ENCODE measurements at regions not wholly inside any gene's neighbourhood (a gene's known extent, or its start where the extent isn't known, plus 50 kb on each side); places are given as distances from the start of the nearest gene placed in this dataset.

DNA sequence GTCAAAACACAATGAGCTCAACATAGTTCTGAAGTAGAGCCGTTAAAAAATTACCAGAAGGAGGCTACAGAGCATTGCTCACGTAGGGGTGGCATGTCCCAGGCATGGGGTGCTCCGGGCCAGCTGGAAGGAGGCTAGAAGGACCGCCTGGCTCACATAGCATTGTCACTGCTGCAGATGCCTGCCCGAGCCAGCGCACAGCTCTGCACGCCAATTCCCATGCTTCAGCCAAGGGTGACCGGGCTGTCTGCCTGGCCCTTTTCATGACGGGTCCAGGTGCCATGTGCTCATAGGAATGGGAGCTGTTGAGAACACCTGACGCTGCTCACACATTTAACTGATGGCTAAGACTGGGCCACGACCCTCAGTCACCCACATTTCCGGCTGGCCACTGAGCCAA, 228.9 kb upstream of the FOXF1 start:
- no peak for DNase-seq

DNA sequence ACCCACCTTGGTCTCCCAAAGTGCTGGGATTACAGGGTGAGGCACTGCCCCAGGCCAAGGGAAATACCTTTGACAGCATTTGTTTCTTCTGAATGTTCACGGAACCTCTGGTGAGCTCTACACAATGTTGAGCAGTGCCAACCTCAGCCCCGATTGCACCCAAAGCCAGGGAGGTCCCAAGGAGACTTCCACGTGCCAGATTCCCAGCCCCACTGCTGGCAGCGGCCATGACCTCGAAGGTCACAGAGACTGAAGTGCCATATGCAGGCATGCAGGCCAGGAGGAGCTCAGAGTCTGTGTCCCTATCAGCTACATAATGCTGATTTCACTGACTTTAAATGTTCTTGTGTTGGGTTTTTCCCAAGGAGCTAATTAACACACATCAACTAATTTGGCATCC, 226.4 kb upstream of the FOXF1 start:
- no peak for DNase-seq

DNA sequence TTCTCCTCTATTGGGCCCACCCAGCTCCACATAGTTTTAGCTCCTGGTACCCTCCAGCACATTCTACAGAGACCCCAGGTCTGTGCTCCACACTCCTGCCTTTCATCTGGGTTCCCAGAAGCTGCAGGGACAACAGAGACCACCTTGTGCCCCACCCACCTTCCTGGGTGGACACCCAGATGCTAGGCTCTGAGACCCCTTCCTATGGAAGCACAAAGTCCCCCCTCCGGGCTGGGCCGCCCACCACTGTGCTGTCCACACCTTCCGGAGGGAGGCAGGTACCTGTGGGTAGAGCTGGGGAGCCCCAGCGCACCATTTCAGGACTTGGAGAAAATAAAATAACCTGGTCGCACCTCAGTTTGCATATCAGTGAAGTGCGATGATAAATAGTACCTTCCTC, 224.9 kb upstream of the FOXF1 start:
- no peak for DNase-seq

DNA sequence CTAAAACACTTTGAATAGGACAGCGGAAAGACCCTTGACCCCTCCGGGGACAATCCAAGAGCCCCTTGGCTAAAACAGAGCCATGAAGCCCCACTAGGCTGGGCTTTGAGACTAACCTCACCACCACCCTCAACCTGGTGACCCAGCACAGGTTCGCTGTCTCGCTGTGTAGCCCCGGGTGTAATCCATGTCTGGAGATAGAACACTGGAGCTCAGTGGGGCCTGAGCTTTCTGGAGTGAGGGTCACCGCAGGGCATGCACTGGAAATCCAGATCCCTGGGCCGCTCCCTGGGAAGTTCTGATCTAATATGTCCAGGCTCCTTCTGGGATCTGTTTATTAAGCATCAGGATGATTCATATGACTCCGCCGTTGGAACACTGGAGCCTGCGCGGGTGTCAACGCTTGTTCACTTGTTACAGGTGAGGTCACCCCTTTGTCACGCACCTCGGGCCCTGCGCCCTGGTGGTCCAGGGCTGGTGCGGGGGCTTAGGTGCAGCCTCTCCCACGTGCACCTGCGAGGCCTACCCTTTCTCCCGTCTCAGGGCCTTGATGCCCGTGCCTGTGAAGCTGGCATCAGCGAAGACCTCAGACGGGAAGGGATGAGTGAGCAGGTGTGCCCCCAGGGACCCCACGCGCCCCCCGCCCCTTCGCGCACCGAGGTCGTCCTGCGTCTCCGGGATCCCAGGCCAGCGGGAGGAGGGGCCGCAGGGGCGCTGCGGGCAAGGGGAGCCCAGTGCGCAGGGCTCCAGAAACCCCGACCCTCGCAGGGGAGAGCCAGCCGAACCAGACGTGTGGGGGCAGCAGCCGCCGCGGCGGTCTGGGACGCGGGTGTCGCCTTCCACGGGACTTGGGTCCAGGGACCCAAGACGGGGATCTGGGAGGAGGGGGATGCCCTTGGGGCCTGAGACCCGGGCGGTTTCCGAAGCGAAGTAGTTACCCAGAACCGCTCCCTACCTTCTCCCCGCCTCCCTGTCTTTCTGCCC, 224.1 kb upstream of the FOXF1 start:
- no peak for DNase-seq

DNA sequence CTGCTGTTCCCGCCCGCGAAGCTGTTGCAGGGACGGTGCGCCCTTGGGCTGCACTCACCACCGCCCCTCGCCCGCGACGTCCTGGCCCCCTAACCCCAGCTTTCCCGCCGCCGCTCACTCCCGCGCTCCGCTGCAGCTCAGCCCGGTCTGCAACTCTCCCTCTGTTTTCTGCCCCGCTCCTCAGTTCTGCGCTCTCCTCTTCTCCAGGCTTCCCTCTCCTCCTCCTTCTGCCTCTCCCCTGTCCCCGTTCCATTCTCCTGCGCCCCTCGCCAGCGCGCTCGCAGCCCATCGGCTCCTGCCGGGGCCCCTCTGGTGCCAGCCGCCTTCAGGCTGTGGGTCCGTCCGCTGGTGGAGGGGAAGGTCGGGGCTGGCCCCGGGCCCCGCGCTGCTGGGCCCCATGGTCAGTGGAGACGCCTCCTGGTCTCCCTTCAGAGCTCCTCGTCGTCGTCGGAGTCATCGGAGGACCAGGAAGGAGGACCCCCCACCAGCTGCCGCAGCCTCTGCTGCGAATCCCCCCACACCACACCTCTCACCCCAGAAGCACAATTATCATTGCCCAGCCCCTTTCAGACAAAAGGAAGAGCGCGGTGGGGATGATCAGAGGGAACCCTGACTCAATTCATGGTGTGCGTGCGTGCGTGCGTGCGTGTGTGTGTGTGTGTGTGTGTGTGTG, 223.2 kb upstream of the FOXF1 start:
- DNase-seq: no peak

DNA sequence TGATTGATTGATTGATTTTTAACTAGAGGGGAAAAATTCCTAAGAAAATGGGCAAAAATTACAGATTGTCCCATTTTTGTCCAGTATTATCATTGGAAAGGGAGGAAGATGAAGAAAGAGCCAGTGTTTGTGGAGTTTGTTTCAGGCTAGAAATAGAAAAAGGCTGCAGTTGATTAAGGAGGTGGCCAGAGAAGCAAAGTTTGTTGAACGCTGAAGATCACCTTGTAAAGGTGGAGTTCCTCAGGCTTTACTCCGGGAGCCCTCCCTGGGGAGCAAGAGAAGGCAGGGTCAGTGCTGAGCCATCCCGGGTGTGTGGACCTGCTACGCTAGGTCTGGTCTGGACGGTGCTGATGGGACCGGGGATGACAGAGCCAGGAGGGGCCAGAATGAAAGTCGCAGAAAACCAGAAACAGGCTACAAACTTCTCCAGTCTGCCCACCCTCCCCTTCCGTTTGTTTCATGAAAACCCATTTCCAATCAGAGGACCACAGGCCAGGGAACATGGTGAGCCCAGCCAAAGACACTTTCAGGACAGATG, 222.6 kb upstream of the FOXF1 start:
- no peak for DNase-seq

DNA sequence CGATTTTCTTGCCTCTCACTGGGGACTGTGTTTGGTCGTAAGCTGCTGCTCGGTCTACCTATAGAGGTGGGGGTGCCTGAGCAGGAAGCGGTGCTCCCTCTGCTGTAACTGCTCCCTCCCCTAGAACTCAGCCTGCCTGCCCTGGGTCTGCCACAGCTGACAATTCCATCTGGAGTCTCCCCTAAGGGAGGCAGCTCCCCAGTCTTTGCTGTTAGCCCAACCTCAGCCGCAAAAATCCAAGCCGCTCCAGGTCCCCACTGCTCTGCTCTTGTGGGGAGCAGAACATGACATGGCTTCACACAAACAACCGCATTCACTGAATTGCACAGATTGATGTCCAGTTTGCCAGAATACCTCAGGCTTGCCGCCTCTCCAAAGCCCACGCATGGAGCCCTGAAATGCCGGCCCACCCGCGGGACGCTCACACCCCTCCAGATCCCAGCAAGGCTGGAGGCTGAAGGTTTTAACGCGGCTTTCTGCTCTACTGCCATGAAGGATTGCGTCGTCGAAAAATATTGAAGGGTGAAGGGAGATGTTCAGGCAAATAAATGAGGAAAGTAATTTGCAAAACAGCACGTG, 221.5 kb upstream of the FOXF1 start:
- no peak for DNase-seq

DNA sequence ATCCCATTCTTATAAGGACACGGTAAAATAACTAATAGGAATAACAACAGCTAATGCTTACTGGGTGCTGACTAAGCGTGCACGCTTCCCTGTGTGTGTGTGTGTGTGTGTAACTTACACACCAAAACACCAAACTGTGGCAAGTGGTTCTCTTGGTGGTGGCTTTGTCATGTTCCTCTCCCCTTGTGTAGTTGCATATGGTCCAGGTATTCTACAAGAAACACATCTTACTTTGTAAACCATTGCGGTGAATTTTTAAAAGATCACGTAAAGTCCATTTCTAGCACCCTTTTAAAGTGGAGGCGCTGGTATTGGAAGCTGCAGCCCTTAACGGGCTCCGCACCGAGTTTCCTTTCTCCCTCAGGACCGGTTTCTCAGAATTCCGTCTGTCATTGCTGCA, 221.0 kb upstream of the FOXF1 start:
- no peak for DNase-seq

DNA sequence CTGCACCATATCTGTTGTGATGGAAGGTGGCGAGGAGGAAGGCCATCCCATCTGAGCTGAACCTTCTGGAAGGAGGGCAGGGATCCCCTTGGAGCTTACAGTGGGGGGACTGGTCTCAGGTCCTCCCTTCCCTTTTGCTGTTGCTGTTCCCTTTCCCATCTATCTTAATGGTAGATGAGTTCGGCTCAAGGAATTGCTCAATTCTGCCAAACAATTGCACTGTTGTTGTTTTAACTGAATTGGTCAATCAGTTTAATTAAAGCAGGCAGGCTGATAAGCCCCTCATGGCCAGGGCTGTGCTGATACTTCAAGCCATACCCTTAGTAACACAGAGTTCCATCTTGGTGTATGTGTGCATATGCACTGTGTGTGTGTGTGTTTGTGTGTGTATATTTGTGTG, 220.4 kb upstream of the FOXF1 start:
- DNase-seq: no peak

DNA sequence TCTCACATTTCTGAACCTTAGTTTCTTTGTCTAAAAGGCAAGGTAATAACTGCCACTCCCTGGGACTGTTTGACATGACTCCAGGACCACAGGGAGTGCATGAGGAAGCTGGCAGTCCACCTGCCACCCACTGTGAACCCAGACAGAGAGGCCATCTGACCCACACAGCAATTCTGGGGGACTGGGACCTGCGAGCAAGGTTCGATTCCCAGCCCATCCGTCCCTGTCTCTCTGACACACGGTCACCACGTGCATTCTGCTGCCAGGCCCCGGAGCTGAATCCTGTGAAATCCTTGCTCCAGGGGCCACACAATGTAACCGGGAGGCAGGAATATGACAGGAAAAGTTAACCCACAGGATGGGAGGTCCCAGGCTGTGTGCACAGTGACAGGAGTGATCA, 218.8 kb upstream of the FOXF1 start:
- DNase-seq: no peak

DNA sequence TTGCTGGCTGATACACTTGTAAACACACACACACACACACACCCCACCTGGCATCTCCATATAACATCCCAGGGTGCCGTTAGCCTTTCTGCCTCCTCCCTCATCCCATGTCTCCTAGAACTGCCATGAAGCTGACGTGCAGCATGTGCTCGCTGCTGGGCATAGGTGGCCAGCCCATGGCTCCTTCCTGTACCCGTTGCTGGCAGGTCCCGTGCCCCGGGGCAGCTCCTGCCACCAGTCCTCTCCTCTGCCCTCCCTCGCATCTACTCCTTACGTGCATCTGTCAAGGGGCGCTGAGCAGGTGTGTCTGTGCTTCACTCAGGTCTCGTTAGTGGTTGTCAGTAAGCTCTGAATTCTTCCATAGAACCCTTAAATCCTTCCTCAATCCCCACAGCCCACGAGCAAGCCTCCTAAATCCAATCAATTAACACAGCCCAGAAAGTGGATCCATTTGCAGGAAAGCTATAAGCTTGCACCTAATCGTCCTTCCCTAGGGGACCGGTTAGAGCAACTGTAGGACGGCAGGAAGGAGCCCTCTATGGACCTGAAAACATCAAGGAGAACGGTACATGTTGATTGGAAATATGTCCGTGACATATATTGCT, 218.1 kb upstream of the FOXF1 start:
- no peak for DNase-seq

DNA sequence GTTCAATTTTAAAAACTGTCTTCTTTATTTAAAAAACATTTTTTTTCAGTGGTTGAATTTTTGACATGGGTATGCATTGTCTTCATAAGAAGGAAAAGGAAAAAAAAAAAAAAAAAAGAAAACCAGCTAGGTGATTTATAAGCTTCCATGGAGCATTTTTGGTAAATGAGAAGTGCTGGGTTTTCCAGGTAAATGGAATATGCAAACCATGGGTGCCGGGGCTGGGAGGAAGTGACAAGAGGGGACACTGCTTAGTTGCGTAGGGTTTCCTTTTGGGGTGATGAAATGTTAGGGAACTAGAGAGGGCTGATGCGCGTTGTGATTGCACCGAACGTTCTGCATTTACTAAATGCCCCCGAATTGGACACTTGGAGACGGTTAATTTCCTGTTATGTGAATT, 217.4 kb upstream of the FOXF1 start:
- no peak for DNase-seq

DNA sequence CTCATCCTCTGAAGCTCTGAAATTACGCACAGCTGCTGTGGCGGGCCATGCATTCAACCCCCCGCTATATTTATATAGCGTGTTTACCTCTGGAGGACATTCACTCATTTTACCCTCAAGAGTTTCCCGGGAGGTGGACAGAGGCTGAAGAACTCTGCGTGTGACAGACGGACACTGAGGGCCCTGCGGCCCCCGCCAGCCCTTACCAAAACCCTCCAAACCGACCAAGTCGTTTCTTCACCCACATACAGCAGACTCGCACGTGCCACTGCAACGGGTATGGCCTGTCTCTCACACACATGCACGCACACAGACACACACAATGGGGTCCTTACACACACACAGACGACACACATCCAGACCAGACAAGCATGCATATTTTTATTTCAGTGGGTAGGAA, 216.4 kb upstream of the FOXF1 start:
- DNase-seq: no peak

DNA sequence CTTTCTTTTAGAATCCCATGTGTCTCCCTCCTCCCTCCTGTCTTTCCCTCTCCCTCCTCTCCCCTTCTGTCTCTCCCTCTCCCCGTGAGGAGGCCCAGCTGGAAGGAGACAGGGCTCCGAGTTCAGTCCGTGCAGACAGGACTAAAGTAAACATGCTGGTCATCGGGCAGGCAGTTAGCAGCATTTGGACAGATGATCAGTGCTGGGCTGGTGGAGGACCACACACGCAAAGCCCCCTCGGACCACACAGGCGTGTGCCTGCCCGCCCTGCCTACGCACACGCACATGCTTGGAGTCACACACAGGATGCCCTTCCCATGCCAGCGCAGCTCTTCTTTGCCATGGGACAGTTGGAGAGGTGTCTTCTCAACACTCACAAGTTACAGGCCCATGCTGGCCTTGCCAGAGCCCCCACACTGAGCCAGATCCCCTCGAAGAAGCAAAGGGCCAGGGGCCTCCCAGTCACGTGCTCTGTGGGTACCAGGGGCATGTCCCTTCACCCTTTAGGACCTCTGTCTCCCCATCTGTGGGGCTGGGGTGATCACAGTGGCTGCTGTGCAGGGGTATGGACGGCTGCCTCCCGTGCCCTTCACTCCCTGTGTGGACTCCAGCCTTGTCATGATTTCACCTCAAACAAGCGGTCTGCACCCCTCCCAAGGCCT, 215.7 kb upstream of the FOXF1 start:
- no peak for DNase-seq

DNA sequence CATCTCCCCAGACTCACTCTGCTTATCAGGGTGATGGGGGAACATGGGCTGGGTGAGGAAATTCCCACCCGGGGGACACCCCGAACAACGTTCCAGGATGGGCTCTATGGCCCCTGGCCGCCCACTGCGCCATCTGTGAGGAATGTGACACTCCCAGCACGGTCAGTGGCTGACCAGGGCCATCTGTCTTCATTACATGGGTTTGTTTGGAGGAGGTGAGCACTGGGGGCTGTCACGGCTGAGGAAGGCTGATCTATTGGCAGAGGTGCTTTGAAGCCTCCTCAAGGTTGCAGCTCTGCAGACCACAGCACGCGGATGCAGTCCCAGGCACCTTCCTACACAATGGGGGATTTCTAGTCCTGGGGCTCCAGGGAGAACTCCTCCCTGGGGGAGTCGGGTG, 214.1 kb upstream of the FOXF1 start:
- no peak for DNase-seq

DNA sequence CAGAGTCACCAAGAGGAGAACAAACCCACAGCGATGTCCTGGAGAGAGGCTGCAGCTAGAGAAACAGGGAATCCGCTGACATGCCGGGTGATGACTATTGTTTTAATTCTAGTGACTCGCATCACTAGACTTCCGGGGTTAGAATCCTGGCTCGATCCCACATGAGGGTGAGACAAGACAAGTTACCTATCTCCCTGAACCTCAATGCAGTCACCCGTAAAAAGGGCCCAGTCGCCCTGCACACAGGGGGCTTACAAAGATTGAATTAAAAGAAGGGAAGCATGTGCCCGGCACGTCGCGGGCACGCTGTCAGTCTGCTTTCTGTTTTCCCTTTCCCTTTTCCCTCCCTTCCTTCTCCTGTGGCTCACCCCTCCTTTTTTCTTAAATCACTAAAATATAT, 212.9 kb upstream of the FOXF1 start:
- DNase-seq: no peak

DNA sequence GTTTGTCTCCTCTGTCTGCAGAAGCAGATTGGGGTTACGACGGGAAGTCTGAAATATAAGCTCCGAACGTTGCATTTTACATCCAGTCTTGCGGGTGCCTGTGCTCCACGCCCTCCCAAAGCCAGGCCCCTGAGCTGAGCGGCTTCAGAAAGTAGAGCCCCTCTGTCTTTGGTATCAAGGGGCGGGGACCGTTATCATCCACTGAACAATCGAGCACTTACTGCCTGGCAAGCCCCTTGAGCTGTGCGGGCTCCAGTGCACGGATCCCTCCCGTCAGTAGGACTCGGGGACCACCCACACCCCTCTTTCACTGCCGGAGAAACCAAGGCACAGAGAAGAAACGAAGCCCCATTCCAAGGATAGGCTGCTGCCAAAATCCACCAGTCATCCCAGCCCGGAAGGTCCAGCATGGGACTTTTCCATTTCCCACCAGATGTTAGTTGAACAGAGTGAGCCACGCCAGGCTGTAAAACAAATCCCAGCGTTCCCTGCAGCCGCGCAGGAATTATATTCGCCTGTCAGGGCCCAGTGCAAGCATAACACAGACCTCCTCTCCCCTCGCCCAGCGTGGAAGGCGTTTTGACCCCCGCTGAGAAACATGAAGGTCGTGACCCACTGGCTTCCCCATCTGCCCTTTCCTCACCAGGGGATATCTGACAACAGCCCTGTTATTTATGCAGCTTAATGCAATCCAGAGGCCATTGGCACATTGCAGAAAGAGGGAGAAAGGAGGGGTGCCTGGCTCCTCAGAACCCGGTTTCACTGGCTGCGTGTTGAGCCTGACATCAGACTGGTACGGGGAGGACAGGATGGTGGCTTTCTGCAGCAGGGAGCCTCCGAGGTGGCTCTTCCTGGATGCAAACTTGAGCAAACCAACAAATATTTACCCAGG, 212.2 kb upstream of the FOXF1 start:
- no peak for DNase-seq

DNA sequence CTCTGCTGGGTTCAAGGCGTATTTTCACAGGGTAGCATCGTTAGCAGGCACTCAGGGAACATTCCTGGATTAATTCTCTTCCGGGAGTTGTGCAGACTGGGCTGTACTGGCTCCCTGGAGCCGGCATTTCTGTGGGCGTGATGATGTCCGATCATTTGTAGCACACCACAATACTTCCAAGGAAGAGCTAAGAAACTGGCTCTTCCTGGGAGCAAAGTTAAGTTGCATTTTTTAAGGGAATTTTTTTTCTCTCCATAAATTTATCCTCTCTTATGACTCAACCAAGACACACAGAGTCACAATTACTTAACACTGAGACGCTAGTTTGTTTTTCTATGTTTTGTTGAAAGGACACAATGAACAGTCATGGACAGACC, 211.6 kb upstream of the FOXF1 start:
- DNase-seq: no peak

DNA sequence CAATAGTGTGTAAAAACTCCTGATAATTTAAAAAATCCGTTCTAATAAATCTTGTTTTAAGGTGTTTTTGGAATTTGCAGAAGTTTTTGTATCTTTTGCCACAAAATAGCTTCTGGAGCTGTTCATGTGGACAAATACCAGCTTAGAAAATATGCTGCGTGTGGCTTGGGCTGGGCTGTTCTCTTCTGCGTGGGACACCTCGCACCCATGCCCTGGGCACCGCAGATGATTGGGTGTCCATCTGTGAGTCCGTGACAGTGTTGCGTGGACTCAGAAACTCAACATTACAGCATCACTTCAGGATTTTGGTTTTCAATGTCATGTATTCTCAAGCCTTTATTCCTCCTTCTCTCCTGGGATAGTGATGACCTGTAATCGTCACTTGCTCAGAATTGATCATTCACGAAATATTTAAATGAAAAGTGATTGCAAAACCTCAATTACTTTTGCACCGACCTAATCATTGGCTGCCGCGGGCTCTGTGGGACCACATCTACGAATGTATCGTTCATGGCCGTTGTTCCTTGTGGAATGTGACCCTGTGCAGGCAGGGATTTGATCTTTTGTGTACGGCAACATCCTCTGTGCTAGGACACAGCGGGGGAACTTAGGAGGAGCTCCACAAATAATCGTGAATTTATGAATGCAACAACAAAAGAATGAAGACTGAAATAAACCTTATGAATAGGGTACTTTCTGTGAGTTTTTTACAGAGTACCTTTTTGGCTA, 210.3 kb upstream of the FOXF1 start:
- DNase-seq: no peak

DNA sequence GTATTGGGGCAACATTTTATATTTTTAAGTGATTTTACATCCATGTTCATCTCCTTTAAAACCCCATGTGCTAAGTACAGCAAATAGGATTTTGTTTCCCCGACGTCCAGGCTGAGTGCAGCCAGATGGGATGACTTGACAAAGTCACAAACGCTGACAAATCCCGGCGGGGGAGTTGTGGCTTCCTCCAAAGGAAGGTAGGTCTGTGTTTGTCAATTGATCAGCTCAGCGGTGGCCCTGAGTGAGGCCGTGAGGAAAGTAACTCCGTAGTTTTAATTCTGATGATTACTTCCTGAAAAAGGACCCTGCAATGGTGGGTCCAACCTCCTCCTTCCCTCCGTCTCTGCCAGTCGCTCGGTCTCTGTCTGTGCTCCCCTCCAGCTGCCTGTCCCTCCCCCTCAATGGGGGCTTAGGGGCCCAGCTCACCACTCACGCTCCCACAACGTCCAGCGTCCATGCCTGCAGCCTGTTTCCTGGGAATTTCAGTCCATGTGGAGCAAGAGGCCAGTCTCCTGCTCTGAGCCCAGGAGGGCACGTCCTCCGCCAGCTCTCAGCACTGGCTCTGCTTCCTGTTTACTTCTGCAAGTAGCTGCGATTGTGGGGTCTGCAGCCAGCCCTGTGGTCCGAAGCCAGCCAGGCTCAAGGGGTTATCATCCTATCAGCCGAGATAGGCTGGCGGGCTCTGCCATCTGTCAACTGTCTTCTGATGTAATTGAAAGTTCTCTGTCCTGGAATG, 209.4 kb upstream of the FOXF1 start:
- DNase-seq: no peak

Data from suppressor macrophage (primary cell).